IMR-90 (cell line): ENCODE measurements at regions not wholly inside any gene's neighbourhood (a gene's known extent, or its start where the extent isn't known, plus 50 kb on each side); places are given as distances from the start of the nearest gene placed in this dataset.

ENCODE experiments used
- ATAC-seq: fragments of 200-7000 bp; cut with Tn5 transposase; 2 replicates; pipeline ENCODE4 v1.9.1; 2020; ENCODE audit warnings: low read depth, mild to moderate bottlenecking, moderate library complexity
- BruUV-seq: library from RNA; stranded (reverse); fragments of 400-500 nt; replicated peaks from 2 replicates; lab custom pipeline; 2021; lab: Mats Ljungman, UMichigan
- CTCF ChIA-PET: fragments of 300-600 bp; formaldehyde crosslinking; extraction: SDS; loops from one replicate; lab custom pipeline; 2021; ENCODE audit warnings: antibody characterized with exemption; lab: Yijun Ruan, JAX
- POLR2A ChIA-PET: fragments of 300-600 bp; sonication (Branson Sonifier 250); formaldehyde crosslinking; loops from one replicate; lab custom pipeline; 2022; ENCODE audit warnings: antibody characterized with exemption; ENCODE audit not compliant: unreplicated experiment; lab: Charles Lee
- DNase-seq: peaks from one replicate; pipeline ENCODE4 v3.0.0; 2013
- H2AFZ ChIP-seq: replicated peaks from 2 replicates; pipeline ENCODE3; 2013; ENCODE audit warnings: low read length, mild to moderate bottlenecking; ENCODE audit not compliant: poor library complexity
- H2AK5ac ChIP-seq: 2 replicates; pipeline ENCODE4 v1.6.1; 2013; ENCODE audit warnings: low read depth, low read length, inconsistent platforms
- H2AK9ac ChIP-seq: replicated peaks from 2 replicates; pipeline ENCODE3; 2013; ENCODE audit warnings: mild to moderate bottlenecking, low read depth, low read length, moderate library complexity; ENCODE audit not compliant: poor library complexity
- H2BK120ac ChIP-seq: 2 replicates; pipeline ENCODE4 v1.6.1; 2013; ENCODE audit warnings: low read depth, low read length, inconsistent platforms
- H2BK15ac ChIP-seq: 3 replicates; pipeline ENCODE4 v1.6.1; 2013; ENCODE audit warnings: low read depth, low read length, inconsistent platforms
- H2BK20ac ChIP-seq: 2 replicates; pipeline ENCODE4 v1.6.1; 2013; ENCODE audit warnings: low read depth, mild to moderate bottlenecking, inconsistent platforms, low read length, moderate library complexity
- H2BK5ac ChIP-seq: 2 replicates; pipeline ENCODE4 v1.6.1; 2013; ENCODE audit warnings: mild to moderate bottlenecking, low read depth, low read length, inconsistent platforms; ENCODE audit not compliant: poor library complexity, severe bottlenecking
- H3K14ac ChIP-seq: replicated peaks from 2 replicates; pipeline ENCODE4 v1.6.1; 2013; ENCODE audit warnings: low read depth, low read length, inconsistent platforms
- H3K18ac ChIP-seq: 2 replicates; pipeline ENCODE4 v1.6.1; 2013; ENCODE audit warnings: low read depth, low read length, control low read depth
- H3K23ac ChIP-seq: 2 replicates; pipeline ENCODE4 v1.6.1; 2013; ENCODE audit warnings: low read depth, low read length, inconsistent platforms
- H3K27ac ChIP-seq: 2 replicates; pipeline ENCODE4 v1.5.1; 2013; ENCODE audit warnings: mild to moderate bottlenecking, control low read depth, low read length; ENCODE audit not compliant: insufficient read depth
- H3K27me3 ChIP-seq: 2 replicates; pipeline ENCODE4 v1.6.1; 2013; ENCODE audit warnings: low read length; ENCODE audit not compliant: control insufficient read depth, insufficient read depth
- H3K36me3 ChIP-seq: 2 replicates; pipeline ENCODE4 v1.6.1; 2013; ENCODE audit warnings: low read length, mixed read lengths; ENCODE audit not compliant: control insufficient read depth, insufficient read depth
- H3K4ac ChIP-seq: 2 replicates; pipeline ENCODE4 v1.6.1; 2013; ENCODE audit warnings: low read depth, low read length, inconsistent platforms
- H3K4me1 ChIP-seq: 2 replicates; pipeline ENCODE4 v1.6.1; 2013; ENCODE audit warnings: low read length, mixed read lengths; ENCODE audit not compliant: control insufficient read depth, insufficient read depth
- H3K4me2 ChIP-seq: 2 replicates; pipeline ENCODE4 v1.6.1; 2013; ENCODE audit warnings: low read depth, mild to moderate bottlenecking, control low read depth, low read length, moderate library complexity
- H3K4me3 ChIP-seq: 2 replicates; pipeline ENCODE4 v1.5.1; 2013; ENCODE audit warnings: low read depth, mild to moderate bottlenecking, control low read depth, low read length, moderate library complexity; ENCODE audit not compliant: insufficient read depth
- H3K56ac ChIP-seq: 2 replicates; pipeline ENCODE4 v1.6.1; 2013; ENCODE audit warnings: low read length, inconsistent platforms; ENCODE audit not compliant: insufficient read depth; ENCODE audit errors: extremely low read depth
- H3K79me1 ChIP-seq, 2 experiments: 2 replicates each; pipeline ENCODE4 v1.6.1; 2013; ENCODE audit warnings: low read length in 2 of 2, inconsistent platforms in 1 of 2, low read depth in 1 of 2
- H3K9ac ChIP-seq: 2 replicates; pipeline ENCODE4 v1.6.1; 2013; ENCODE audit warnings: low read depth, low read length, control low read depth
- H3K9me1 ChIP-seq: 2 replicates; pipeline ENCODE4 v1.6.1; 2013; ENCODE audit warnings: low read length, inconsistent platforms; ENCODE audit not compliant: insufficient read depth
- H3K9me3 ChIP-seq: 2 replicates; pipeline ENCODE4 v1.6.1; 2013; ENCODE audit warnings: low read length; ENCODE audit not compliant: control insufficient read depth, insufficient read depth
- H4K20me1 ChIP-seq: 2 replicates; pipeline ENCODE4 v1.6.1; 2013; ENCODE audit warnings: low read length, inconsistent platforms; ENCODE audit not compliant: insufficient read depth
- H4K5ac ChIP-seq: 2 replicates; pipeline ENCODE4 v1.6.1; 2013; ENCODE audit warnings: mild to moderate bottlenecking, low read depth, low read length, control low read depth
- H4K8ac ChIP-seq, 2 experiments: 2 replicates each; pipeline ENCODE4 v1.6.1; 2013; ENCODE audit warnings: low read depth in 2 of 2, low read length in 2 of 2, control low read depth in 1 of 2, inconsistent platforms in 1 of 2
- H4K91ac ChIP-seq: 2 replicates; pipeline ENCODE4 v1.6.1; 2013; ENCODE audit warnings: low read depth, low read length, inconsistent platforms; ENCODE audit not compliant: insufficient read depth
- CHD1 ChIP-seq: IDR thresholded peaks from 2 replicates; pipeline ENCODE4 v1.6.1; 2012; ENCODE audit warnings: low read depth, low read length, improper control_type of control experiment
- CTCF ChIP-seq: conservative IDR thresholded peaks from 2 replicates; pipeline ENCODE4 v1.5.1; 2012; ENCODE audit warnings: mild to moderate bottlenecking, low read depth, low read length, improper control_type of control experiment
- ELK1 ChIP-seq: fragments of 150-350 bp; IDR thresholded peaks from 2 replicates; pipeline ENCODE4 v1.6.1; 2016; ENCODE audit warnings: low read depth, mild to moderate bottlenecking, low read length, moderate library complexity, borderline replicate concordance
- MAFK ChIP-seq: IDR thresholded peaks from 2 replicates; pipeline ENCODE4 v1.6.1; 2012; ENCODE audit warnings: low read depth, low read length, improper control_type of control experiment
- MAZ ChIP-seq: IDR thresholded peaks from 2 replicates; pipeline ENCODE4 v1.6.1; 2012; ENCODE audit warnings: low read depth, mild to moderate bottlenecking, low read length, improper control_type of control experiment, moderate library complexity, borderline replicate concordance
- POLR2A ChIP-seq: IDR thresholded peaks from 2 replicates; pipeline ENCODE4 v1.6.1; 2012; ENCODE audit warnings: mild to moderate bottlenecking, low read depth, low read length
- RFX5 ChIP-seq: IDR thresholded peaks from 2 replicates; pipeline ENCODE4 v1.8.0; 2012; ENCODE audit warnings: low read depth, mild to moderate bottlenecking, low read length, moderate library complexity
- USF2 ChIP-seq: fragments of 150-350 bp; IDR thresholded peaks from 2 replicates; pipeline ENCODE4 v1.6.1; 2017; ENCODE audit warnings: mild to moderate bottlenecking, antibody characterized with exemption, low read length, low read depth
- WGBS, 2 experiments: methylation state at CpG; one replicate each; pipeline versions ENCODE4 v1.1.5 to v1.1.7; 2013; ENCODE audit warnings: missing lambda C conversion rate in 2 of 2; ENCODE audit not compliant: insufficient read length in 1 of 2; ENCODE audit errors: extremely low coverage in 2 of 2; 5-methylcytosine and 5-hydroxymethylcytosine counted together
- dilution Hi-C: fragments of 300-500 bp; cut with HindIII; formaldehyde crosslinking; loops from one replicate; pipeline ENCODE4 v1.14.3; 2018; ENCODE audit warnings: low sequenced_read_pairs; ENCODE audit not compliant: unreplicated experiment
- in situ Hi-C: fragments of 300-500 bp; cut with MboI; formaldehyde crosslinking; loops from 3 replicates; pipeline ENCODE4 v1.14.3; 2019; ENCODE audit warnings: low sequenced_read_pairs, inconsistent platforms, mixed read lengths
- intact Hi-C: fragments of 100-400 bp; cut with micrococcal nuclease; formaldehyde crosslinking; loops from 2 replicates; pipeline ENCODE4 v1.10.0; 2022

GRCh38 chr2:17133052-17133671 is 385.1 kb downstream of the RAD51AP2 start:
- H3K14ac ChIP-seq = no peak overlapping the region
- H2AFZ ChIP-seq = no peak overlapping the region
- no peak overlapping the region for H3K18ac ChIP-seq
- H2BK5ac ChIP-seq = no peak overlapping the region
- no peak for ATAC-seq
- no peaks in the 10 kb centered on the region for H3K36me3 ChIP-seq
- no peak overlapping the region for H2BK120ac ChIP-seq
- H3K9ac ChIP-seq = no peak overlapping the region
- dilution Hi-C loops (no loop called here), in situ Hi-C loops (no loop called here), intact Hi-C loops (no loop called here)
- no peaks in the 10 kb centered on the region for H3K9me1 ChIP-seq
- no peak for DNase-seq
- no peaks in the 10 kb centered on the region for H3K4me1 ChIP-seq
- no peaks in the 10 kb centered on the region for H3K79me1 ChIP-seq
- ChIA-PET POLR2A (no interaction called here), CTCF (no interaction called here)
- H2AK5ac ChIP-seq = no peak overlapping the region
- WGBS, 2 experiments = no CpG with 5 or more reads among the region's 6 CpGs
- TF ChIP-seq MAFK (no peak), POLR2A (no peak), MAZ (no peak), CTCF (no peak), RFX5 (no peak), CHD1 (no peak), USF2 (no peak), ELK1 (no peak)
- no peak overlapping the region for H3K4ac ChIP-seq
- no peak overlapping the region for H3K4me3 ChIP-seq
- H2BK20ac ChIP-seq = no peak overlapping the region
- H3K56ac ChIP-seq = no peak overlapping the region
- H4K20me1 ChIP-seq = no peaks in the 10 kb centered on the region
- no peak overlapping the region for H4K91ac ChIP-seq
- H2AK9ac ChIP-seq = no peak overlapping the region
- H2BK15ac ChIP-seq = no peak overlapping the region
- H3K23ac ChIP-seq = no peak overlapping the region
- H4K8ac ChIP-seq = no peak overlapping the region
- no peak overlapping the region for H3K4me2 ChIP-seq
- BruUV-seq = no TSS peak
- no peak overlapping the region for H3K27ac ChIP-seq
- no peaks in the 10 kb centered on the region for H3K9me3 ChIP-seq
- no peaks in the 10 kb centered on the region for H3K27me3 ChIP-seq
- H4K5ac ChIP-seq = no peak overlapping the region
